ENCODE measurements at regions not wholly inside any gene's neighbourhood (a gene's known extent, or its start where the extent isn't known, plus 50 kb on each side); places are given as distances from the start of the nearest gene placed in this dataset.

DNA sequence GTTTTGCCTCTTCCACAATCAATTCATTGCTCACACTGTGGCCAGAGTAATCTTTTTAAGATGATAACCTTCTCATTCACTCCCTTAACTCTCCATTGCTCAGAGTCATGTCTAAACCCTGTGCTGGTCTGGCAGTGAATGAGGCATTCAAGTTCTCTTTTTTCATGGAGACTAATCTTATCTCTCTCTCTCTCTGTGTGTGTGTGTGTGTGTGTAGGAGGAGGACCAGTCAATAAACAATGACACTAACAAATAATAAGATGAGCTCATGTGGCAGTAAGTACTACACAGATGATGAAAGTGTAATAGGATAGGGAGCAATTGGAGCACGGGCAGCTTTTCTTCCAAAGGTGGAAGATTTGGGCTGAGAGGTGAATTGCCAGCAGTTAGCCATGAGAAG is 122.0 kb upstream of the B3GALT2 start:
- H3K27me3 Mint-ChIP-seq (ENCODE audit: low read depth): no peaks in the 10 kb centered on the region

GRCh38 chr1:193306430-193306829 is 120.0 kb upstream of the B3GALT2 start:
- H3K27me3 Mint-ChIP-seq (ENCODE audit: low read depth): no peaks in the 10 kb centered on the region
- H3K4me1 Mint-ChIP-seq (ENCODE audit: low read depth): peaks cover 11% of the 10 kb centered on the region
- H3K27ac Mint-ChIP-seq: no peak overlapping the region
- H3K4me3 Mint-ChIP-seq: no peak overlapping the region
- H3K9me3 Mint-ChIP-seq: no peaks in the 10 kb centered on the region
- H3K36me3 Mint-ChIP-seq (ENCODE audit: low read depth): no peaks in the 10 kb centered on the region

More for the DNA sequence above, 122.0 kb upstream of the B3GALT2 start:
- no peaks in the 10 kb centered on the region for H3K36me3 Mint-ChIP-seq (ENCODE audit: low read depth)
- no peak overlapping the region for H3K27ac Mint-ChIP-seq
- no peak overlapping the region for H3K4me3 Mint-ChIP-seq
- no peaks in the 10 kb centered on the region for H3K9me3 Mint-ChIP-seq
- H3K4me1 Mint-ChIP-seq (ENCODE audit: low read depth): peaks cover 14% of the 10 kb centered on the region
